SK-MEL-5 (cell line): ENCODE measurements at regions not wholly inside any gene's neighbourhood (a gene's known extent, or its start where the extent isn't known, plus 50 kb on each side); places are given as distances from the start of the nearest gene placed in this dataset.
"Not testable (repeated sequence)": the region's sequence is repeated elsewhere in the genome, so short reads cannot be mapped to it uniquely, and the experiment has no call there.

Experiments
- DNase-seq: peaks from one replicate; pipeline ENCODE4 v3.0.0-alpha.2; 2016; ENCODE audit warnings: low read depth, low spot score
- in situ Hi-C: cut with HindIII; loops from 2 replicates; pipeline ENCODE4 v1.10.0; 2016; ENCODE audit warnings: low sequenced_read_pairs, high pct_unique_total_duplicates, low pct_unique_long_range_greater_than_20kb

- in situ Hi-C loops = no loop called here
- DNase-seq = peak; percentile 8
Measured at GRCh38 chr6:74549746-74550145, 656.1 kb downstream of the COL12A1 start.

- in situ Hi-C loops = no loop called here
- no peak for DNase-seq
Measured at GRCh38 chr6:74534465-74535211, 671.2 kb downstream of the COL12A1 start.

GRCh38 chr6:74519163-74519562 is 686.7 kb downstream of the COL12A1 start:
- in situ Hi-C loops = no loop called here
- no peak for DNase-seq

- in situ Hi-C loops = no loop called here
- DNase-seq = no peak
Measured at GRCh38 chr6:74518035-74518434, 687.8 kb downstream of the COL12A1 start.

GRCh38 chr6:74510878-74511277 is 695.0 kb downstream of the COL12A1 start:
- no peak for DNase-seq
- in situ Hi-C loops = no loop called here

GRCh38 chr6:74507649-74508048 is 698.2 kb downstream of the COL12A1 start:
- no peak for DNase-seq
- in situ Hi-C loops = no loop called here

- DNase-seq = no peak
- in situ Hi-C loops = no loop called here
Measured at GRCh38 chr6:74505391-74505790, 700.5 kb downstream of the COL12A1 start.

GRCh38 chr6:74504941-74505340 is 700.9 kb downstream of the COL12A1 start:
- in situ Hi-C loops = no loop called here
- DNase-seq = no peak

- in situ Hi-C loops = no loop called here
- DNase-seq = no peak
Measured at GRCh38 chr6:74492587-74492986, 713.3 kb downstream of the COL12A1 start.

GRCh38 chr6:74491844-74492374 is 713.9 kb downstream of the COL12A1 start:
- in situ Hi-C loops = no loop called here
- no peak for DNase-seq

- in situ Hi-C loops, DNase-seq: not testable (repeated sequence)
Measured at GRCh38 chr6:74488726-74489125, 717.1 kb downstream of the COL12A1 start.

- in situ Hi-C loops = no loop called here
- no peak for DNase-seq
Measured at GRCh38 chr6:74482180-74482579, 723.7 kb downstream of the COL12A1 start.

- in situ Hi-C loops = no loop called here
- DNase-seq = no peak
Measured at GRCh38 chr6:74480561-74480960, 725.3 kb downstream of the COL12A1 start.

GRCh38 chr6:74479960-74480359 is 725.9 kb downstream of the COL12A1 start:
- DNase-seq = no peak
- in situ Hi-C loops = no loop called here

- in situ Hi-C loops = no loop called here
Measured at GRCh38 chr6:74479420-74479819, 726.4 kb downstream of the COL12A1 start.

GRCh38 chr6:74474046-74474445 is 731.8 kb downstream of the COL12A1 start:
- in situ Hi-C loops, DNase-seq: not testable (repeated sequence)

More at GRCh38 chr6:74479420-74479819, 726.4 kb downstream of the COL12A1 start:
- no peak for DNase-seq

GRCh38 chr6:74468552-74468951 is 737.3 kb downstream of the COL12A1 start:
- in situ Hi-C loops, DNase-seq: not testable (repeated sequence)

GRCh38 chr6:74467533-74468215 is 738.2 kb downstream of the COL12A1 start:
- in situ Hi-C loops = no loop called here
- no peak for DNase-seq

- no peak for DNase-seq
- in situ Hi-C loops = no loop called here
Measured at GRCh38 chr6:74466572-74466971, 739.3 kb downstream of the COL12A1 start.
